GM18519 (cell line): ENCODE measurements at regions not wholly inside any gene's neighbourhood (a gene's known extent, or its start where the extent isn't known, plus 50 kb on each side); places are given as distances from the start of the nearest gene placed in this dataset.

Source experiments
- ATAC-seq: cut with Tn5 transposase; IDR thresholded peaks from one replicate; pipeline ENCODE4 v1.9.1; 2021; ENCODE audit warnings: mild to moderate bottlenecking, moderate library complexity; ENCODE audit not compliant: unreplicated experiment, low FRiP score

DNA sequence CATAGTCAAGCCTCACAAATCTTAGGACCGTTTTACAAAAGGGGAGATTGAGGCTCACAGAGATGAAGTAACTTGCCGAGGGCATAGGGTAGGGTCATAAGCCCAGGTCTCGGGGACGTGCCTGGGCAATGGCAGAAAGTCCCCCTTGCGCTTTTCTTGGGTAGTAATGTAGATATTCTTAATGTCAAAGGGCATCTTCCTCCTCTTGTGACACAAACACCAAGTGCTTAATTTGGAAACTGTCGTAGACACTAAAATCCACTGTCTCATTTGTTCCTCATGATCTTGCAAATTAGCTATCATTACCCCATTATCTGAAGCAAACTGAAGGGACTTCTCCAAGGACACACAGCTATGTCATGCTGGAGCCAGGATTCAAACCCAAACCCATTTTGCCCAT is 180.8 kb downstream of the GAS1 start:
- no peak for ATAC-seq

DNA sequence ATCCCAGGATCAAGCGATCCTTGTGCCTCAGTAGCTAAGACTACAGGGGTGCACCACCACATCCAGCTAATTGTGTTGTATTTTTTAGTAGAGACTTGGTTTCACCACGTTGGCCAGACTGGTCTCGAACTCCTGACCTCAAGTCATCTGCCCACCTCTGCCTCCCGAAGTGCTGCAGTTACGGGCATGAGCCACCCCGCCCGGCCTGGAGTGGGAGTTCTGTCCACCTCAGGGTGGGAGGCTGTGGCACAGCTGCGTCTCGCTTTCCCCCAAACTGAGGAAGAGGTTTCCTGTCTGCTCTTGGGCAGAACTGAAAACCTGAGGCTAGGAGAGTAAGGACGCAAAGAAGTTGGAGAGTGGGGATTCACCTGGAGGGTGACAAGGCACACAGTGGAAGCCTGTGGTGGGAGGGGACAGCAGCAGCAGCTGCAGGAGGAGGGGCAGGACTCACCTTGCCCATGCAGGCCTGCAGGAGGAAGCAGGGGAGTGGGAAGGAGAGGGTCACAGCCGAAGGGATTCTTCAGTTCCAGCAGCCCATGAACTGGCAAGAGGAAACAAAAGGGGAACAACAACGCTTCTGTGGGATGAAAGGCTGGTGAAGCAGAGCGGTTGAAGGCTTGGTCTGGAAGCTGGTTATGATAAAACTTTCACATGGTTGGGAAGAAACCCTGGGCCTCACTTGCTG is 181.4 kb downstream of the GAS1 start:
- ATAC-seq = no peak

DNA sequence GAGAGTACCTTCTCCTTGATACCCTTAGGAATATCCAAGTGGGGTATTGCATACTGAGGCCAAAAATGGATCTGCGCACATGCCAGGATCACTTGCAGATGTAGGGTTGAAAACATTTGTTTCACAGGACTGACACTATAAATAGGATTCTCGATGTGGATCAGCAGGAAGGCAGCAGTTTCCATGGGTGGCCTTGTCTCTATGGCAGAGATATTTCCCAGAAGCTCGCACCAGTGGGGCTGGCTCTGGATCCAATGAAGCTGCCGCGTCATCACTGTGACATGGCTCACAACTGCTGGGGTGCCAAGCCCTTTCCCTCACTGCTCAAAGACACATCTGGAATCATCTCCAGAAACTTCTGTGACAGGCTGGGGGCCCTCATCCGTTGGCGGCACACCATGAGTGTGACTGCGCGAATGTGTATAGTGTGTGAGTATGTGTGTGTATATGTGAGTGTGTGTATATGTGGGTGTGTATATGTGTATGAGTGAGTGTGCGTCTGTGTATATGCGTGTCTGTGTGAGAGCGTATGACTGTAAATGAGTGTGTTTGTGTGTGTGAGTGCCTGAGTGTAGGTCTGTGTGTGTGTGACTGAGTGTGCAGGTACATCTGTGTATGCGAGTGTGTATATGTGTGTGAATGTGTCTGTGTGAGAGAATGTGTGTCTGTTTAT is 182.5 kb downstream of the GAS1 start:
- ATAC-seq = no peak

DNA sequence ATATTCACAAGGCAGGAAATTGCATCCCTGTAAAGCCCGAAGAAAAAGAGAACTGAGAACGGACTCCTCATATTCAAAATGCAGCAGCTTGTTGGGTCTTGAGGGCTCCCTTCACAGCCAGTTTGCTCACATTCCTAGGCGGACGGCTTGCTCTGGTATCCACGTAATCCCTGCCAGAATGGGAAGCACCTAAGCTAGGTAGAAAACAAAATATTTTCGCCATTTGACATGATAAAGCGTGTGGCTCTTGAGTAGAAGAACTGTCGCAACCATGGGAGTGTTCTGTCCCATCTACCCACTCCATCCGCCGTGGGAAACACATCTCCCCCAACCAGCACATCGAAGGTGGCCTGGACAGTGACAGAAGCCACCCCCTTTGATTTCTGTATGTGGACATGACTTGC is 183.1 kb downstream of the GAS1 start:
- ATAC-seq = no peak

DNA sequence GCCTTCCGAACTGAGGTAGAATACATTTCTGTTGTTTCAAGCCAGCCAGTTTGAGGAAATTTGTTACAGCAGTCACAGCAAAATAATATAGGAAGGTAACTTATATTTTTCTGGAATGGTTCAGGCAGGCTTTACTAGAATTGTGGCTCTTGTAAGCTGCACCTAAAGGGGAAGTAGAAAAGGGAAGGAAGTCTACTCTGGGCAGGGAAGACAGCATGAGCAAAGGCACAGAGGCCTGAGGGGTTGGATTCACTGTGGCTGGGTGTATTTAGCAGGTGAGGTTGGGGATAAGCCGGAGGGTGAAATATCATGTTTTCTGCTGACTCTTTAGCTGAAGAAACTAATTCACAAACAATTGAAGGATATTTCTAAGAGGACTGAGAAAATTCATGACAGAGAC is 183.5 kb downstream of the GAS1 start:
- ATAC-seq = no peak

DNA sequence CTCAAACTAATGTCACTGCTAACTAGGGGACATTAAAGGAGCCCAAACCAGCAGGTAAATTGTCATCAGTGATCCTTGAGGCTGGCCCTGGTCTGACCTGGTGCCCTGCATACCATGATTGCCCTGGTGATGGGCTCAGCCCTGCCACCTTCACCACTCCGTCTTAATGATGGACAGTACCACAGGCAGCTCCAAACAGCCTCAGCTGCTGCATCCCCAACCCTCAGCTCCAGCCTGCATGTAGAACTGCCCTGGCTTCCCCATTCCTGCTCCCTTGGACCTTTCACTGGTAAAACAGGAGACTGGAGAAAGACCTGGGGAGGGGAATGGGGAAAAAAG is 190.0 kb downstream of the GAS1 start:
- no peak for ATAC-seq

DNA sequence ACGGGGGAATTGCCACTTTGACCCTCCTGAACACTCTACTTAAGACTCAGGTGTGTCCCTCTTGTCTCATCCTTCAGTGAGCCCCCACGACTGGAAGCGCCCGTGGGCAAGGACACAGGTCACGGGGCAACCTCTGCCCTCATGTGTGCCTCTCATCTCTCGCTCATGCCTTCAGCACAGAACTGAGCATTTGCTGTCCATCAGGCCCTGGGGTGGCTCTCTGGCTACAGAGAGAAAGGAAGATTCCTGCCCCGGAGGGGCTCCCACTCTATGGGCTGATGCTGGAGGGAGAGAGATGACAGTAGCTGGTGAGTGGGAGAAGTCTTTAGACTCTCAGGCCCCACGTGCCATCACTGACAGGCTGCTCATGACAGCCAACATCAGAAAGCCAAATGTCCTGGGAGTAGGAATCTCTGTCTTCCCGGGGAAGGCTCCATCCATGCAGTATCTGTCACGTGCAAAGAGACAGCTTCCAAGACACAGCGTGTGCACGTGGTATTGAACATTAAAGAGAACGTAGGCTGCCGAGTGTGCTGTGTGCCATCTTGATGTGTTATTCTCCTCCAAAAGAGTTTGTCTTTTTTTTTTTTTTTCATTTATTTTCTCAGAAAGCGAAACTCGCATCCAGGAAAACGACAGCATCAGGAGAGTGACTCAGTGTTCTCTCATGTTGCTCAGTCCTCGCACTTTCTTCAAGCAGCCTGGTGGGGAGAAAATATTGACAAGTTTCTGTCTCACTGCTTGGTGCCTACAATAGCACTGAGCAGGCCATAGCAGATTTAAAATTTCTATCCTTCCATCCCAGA is 190.5 kb downstream of the GAS1 start:
- ATAC-seq = no peak

DNA sequence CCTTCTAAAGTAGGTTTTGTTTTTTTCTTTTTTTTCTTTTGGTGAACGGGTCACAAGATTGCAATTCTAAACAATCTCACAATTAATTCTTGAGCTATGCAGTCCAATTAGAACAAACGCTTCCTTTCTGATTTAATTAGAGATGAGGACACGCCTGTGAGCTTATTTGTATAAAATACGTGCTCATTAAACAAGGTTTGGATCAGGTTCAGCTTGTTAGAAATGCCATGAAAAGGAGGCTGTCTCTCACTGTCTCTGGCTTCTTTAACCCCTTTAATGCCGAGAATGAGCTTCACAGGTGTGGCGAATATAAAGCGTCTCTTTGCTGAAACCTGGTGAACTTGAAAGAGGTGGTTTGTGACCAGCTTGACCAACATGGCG is 191.8 kb downstream of the GAS1 start:
- ATAC-seq = no peak

DNA sequence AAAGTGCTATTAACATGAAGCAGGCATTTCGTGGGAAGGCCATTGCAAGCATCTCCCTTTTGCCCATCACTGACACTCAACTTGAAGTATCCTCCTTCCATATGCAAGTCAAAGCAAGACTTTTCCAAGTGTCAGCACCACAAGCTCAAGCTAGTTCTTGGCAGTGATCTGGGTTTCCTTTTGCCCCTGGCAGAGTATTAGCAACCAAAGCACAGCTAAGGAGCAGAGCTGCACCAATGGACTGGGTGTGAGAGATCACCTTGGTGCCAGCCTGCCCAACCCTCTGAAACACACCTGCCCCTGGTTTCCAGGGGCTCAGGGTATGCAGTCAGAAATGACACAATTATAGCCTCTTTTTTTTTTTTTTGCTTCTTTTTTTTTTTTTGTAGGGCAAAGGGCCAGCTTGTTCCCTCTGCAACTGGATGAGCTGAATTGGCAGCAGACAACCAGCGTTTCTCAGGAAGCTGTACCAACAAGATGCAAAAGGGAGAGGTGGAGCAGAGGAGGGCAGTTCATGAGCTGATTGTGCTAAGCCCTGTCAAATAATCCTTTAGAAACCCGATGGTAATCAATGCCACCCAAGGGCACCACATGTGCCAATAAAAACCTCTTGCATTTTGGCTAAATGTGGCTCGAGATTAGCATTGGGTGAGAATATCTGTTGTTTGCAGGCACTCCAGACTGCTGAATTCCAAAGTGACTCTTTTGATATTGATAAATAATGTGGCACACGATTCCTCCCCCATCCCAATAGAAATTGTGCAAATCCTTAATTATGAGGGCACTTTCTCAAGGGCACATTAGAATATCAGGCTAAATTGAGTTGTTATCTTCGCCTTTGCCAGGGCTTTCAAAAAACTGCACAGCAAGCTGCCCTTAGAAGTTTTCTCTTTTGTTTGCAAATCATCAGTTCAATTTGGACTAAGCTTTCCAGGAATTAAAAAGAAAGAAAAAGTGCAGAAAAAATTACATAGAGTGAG is 192.4 kb downstream of the GAS1 start:
- no peak for ATAC-seq

DNA sequence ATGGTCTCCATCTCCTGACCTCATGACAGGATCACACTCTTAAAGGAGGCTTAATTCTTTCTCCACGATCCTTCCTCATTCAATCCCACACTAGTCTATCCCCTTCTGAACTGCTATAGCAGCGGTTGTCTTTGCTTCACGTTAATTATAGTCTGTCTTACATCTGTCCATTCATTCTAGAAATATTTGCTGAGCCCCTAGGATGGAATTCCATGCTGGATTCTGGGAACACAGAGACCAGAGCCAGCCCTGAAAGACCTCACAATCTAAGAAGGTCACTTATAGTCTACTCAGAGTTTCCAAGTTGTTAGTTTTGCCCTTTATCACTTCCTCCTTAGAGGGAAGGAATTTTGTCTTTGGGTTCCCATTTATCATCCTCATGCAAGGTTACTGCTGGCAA is 193.5 kb downstream of the GAS1 start:
- ATAC-seq = no peak

DNA sequence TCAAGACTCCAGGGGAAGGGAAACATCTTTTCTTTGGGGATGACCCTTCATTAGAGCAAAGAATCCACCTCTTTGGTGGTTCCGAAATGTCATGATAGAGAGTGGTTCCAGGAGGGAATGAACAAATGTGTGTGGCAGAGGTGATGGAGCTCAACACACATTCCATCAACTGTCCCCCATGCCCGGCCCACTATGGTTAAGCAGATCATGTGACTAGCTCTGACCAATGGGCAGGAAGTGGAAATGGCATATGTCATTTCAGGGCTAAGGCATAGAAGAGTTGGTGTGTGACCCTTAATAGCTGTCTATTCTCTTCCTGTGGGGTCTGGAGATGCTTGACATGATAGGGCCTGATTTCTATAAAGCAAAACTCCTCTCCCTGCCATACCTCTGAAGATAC is 194.6 kb downstream of the GAS1 start:
- no peak for ATAC-seq

DNA sequence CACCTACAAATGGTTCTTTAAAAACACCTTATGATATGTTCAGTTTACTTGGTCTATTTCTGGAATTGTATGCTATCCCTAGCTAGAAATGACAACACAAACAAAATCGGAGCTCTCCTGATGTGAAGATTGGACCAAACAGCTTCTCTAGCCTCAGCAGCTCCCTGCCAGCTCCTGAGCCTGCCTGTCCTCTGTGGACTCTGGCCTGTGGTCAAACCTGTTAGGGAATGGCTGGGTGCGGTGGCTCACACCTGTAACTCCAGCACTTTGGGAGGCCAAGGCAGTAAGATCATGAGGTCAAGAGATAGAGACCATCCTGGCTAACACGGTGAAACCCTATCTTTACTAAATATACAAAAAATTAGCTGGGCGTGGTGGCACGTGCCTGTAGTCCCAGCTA is 195.3 kb downstream of the GAS1 start:
- ATAC-seq = no peak

DNA sequence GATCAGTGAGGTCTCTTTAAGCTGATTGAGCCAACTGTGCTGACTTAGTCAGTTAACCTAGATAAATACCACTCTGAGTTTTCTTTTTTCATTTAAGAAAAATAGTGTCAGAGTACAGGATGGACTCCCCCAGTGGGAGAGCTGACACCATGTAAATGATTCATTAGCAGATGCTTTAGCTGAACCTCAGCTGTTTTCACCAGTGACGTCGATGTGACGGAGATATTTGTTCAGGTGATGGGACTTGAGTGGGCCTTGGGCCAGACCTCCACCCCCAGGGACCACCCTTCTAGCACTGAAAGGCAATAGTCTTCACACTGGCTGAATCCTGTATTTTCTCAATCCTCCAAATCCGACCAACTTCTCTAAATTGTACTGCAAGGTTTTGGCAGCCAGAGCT is 196.1 kb downstream of the GAS1 start:
- ATAC-seq = no peak

DNA sequence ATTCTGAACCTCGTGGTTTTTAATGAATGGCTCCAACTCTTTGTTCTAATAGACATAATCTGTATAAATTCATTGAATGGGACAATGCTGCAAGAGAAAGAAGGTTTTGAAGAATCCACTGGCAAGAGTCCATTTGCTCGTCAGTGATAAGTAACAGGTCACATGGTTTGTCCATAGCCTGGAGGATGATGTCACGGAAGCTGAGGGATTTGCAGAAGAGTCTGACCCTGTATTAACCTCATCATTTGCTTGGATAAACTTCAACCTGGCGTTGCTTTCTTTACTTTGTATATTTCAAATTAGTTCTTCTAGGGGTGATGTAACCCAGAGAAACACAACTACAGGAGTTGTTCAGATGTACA is 197.4 kb downstream of the GAS1 start:
- ATAC-seq = no peak

DNA sequence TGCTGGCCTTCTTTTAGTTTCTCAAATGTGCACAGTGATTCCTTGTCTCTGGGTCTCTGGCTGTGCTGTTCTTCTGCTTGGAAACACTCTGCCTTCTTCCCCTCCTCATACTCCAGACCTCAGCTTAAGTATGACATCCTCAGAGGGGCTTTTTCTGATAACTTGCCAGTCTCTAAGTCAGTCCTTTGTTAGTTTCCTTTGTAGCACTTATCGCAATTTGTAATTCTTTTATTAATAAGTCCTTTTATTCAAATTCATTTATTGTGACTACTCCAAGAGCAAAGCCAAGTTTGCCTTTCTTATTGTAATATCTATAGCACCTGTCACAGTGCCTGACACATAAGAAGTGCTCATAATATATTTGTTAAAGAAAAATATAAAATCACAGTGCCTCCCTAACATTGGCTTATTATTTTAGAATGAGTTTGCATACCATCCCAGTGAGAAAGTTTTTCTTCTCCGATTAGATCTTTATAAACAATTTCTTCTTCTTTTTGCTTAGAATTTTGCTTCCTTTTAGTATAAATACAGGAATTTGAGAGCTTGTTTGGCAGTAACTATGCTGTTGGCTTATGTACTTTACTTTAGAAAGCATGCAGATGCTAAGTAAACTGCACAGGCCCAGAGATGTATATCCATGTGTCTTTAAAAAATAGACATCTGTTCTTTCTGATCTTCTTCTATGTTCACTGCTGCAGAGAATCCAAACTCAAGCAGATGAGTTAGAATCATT is 198.0 kb downstream of the GAS1 start:
- no peak for ATAC-seq

DNA sequence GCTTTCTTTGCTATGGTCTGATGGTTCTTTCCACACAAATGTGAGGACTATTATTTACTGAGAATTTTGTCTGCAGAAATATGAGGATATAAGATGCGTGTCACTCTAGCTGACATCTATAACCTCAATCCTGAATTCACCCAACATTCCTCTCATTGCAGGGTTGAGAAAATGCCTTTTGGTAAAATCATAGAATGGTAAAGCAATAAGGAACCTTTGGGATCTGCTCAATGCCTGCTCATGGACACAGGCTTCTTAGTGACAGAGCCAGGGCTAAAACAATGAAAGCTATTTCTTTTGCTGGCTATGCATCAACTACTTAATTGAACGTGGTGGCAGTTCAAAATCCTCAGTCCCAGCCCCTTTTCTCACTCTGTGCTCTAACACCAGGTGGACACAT is 199.6 kb downstream of the GAS1 start:
- ATAC-seq = no peak

DNA sequence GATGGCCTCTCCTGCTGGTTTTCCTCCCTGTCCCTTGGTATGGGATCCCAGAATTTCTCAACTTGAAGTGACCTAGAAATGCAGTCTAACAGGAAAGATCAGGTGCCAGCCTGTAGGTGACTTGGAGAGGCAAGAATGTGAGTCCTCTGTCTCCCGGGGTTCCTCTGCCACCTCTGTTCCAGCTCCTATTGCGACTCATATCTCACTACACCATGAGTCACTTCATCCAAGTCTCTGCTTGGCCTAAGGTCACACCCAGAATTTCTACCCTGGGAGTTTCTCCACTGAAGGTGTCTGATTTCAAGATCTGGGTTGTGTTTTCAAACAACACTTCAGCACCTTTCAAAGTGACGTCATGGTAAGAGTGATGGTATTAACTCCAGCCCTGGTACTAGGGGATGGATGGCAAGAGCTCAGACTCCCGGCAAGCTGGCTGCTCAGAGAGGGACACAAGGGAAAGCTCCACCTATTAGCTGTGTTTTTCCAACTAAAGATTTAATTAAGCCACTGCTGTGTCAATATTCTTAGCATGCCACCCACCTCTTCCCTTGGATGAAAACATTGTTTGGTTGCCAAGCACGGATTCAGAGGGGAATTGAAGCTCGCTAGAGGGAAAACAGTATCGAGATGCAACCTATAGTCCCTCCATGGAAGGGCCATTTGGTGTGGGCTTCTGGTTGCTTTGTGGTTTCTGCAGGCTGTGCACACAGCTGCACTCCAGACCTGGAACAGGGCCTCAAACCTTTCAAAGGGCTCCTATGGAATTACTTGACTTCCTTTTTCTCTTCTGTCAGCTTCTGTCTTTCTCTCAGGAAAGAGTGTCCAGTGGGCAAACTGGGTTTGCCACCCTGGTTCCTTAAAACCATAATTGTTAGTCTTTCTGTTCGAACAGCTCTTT is 205.7 kb downstream of the GAS1 start:
- no peak for ATAC-seq

DNA sequence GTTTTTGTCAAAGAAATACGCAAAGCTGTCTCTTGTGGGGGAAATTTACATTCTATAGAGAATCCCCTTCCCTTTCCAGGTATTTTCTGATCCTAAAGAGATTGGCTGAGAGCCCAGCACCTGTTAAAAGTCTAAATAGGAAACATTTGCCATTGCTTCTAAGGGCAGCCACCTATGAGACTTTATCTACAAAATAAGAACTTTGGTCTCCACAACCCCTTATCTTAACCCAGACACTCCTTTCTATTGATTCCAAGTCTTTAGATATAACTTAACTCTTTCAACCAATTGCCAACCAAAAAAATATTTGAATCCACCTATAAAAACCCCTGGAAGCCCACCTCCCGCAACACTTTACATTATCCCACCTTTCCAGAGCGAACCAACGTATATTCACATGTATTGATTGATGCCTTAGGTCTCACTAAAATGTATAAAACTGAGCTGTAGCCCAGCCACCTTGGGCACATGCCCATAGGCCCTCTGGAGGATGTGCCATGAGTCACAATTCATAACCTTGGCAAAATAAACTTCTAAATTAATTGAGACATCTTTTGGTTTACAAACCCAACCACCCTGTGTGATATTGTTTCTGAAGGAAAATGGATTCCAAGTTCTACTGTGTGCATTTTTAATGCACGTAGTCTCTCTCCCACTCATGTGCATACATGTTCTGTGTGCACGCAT is 211.4 kb downstream of the GAS1 start:
- ATAC-seq = no peak

DNA sequence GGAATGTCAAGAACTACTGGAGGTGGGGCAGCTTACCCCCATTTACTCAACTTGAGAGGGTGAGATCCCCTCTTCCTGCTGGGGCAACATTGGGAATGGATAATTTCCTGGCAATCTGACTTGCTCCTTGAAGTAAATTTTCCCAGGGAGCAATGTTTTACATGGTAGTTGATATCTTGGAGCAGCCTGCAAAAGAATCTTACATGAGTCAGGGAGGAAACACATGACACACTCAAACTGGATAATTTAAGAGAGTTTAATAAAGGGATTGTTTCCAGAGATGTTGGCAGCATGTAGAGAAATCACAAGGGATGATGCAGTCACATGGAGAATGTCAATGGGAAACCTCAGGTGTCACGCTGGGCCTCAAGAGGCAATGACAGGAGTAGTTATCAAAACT is 212.5 kb downstream of the GAS1 start:
- ATAC-seq = no peak
